Mesothelial cell of epicardium (in vitro differentiated cells): ENCODE measurements at regions not wholly inside any gene's neighbourhood (a gene's known extent, or its start where the extent isn't known, plus 50 kb on each side); places are given as distances from the start of the nearest gene placed in this dataset.
A peak's percentile ranks its signal among the peaks of the same experiment; 100 is the strongest.

Experiments
- DNase-seq, 2 experiments: peaks; one replicate each; pipeline ENCODE4 v3.0.0; 2021; ENCODE audit warnings: low spot score in 2 of 2; ENCODE audit not compliant: unreplicated experiment in 2 of 2
- H3K27ac Mint-ChIP-seq: 2 replicates; pipeline ENCODE4 v1.8.0; 2021; ENCODE audit warnings: mixed read lengths
- H3K27me3 Mint-ChIP-seq: 2 replicates; pipeline ENCODE4 v1.8.0; 2021; ENCODE audit warnings: low read depth, mixed read lengths
- H3K36me3 Mint-ChIP-seq: 2 replicates; pipeline ENCODE4 v1.8.0; 2021; ENCODE audit warnings: mixed read lengths
- H3K4me1 Mint-ChIP-seq: 2 replicates; pipeline ENCODE4 v1.8.0; 2021; ENCODE audit warnings: mixed read lengths
- H3K4me3 Mint-ChIP-seq: 2 replicates; pipeline ENCODE4 v1.8.0; 2021; ENCODE audit warnings: mild to moderate bottlenecking, moderate library complexity, mixed read lengths
- H3K9me3 Mint-ChIP-seq: 2 replicates; pipeline ENCODE4 v1.8.0; 2021; ENCODE audit warnings: mixed read lengths
- CTCF ChIP-seq: fragments of 200-600 bp; sonication (generic); IDR thresholded peaks from one replicate; pipeline ENCODE4 v1.5.0; 2021; ENCODE audit warnings: antibody characterized with exemption; ENCODE audit not compliant: unreplicated experiment

GRCh38 chr2:41867553-41867952, 180.3 kb upstream of the PKDCC start:
- H3K27me3 Mint-ChIP-seq, result no peaks in the 10 kb centered on the region
- H3K4me1 Mint-ChIP-seq, result peaks cover 30% of the 10 kb centered on the region
- H3K9me3 Mint-ChIP-seq, result no peaks in the 10 kb centered on the region
- TF ChIP-seq CTCF, result no peak
- H3K27ac Mint-ChIP-seq, result no peak overlapping the region
- no peak overlapping the region for H3K4me3 Mint-ChIP-seq
- no peak for DNase-seq
- H3K36me3 Mint-ChIP-seq, result no peaks in the 10 kb centered on the region

- no peak overlapping the region for H3K4me3 Mint-ChIP-seq
- peak; percentile 53 to 92 for DNase-seq
- H3K27me3 Mint-ChIP-seq, result no peaks in the 10 kb centered on the region
- no peak overlapping the region for H3K27ac Mint-ChIP-seq
- no peaks in the 10 kb centered on the region for H3K9me3 Mint-ChIP-seq
- no peaks in the 10 kb centered on the region for H3K36me3 Mint-ChIP-seq
- peaks cover 39% of the 10 kb centered on the region for H3K4me1 Mint-ChIP-seq
- peak; percentile 82 for TF ChIP-seq CTCF
These were observed 178.1 kb upstream of the PKDCC start for GRCh38 chr2:41869542-41870264.

GRCh38 chr2:41870265-41870585, 177.6 kb upstream of the PKDCC start:
- Mint-ChIP-seq H3K36me3 (no peaks in the 10 kb centered on the region), H3K9me3 (no peaks in the 10 kb centered on the region), H3K4me1 (peaks cover 39% of the 10 kb centered on the region), H3K27ac (no peak overlapping the region), H3K27me3 (no peaks in the 10 kb centered on the region), H3K4me3 (no peak overlapping the region)
- TF ChIP-seq CTCF, result no peak
- no peak for DNase-seq

GRCh38 chr2:41871080-41871479, 176.7 kb upstream of the PKDCC start:
- Mint-ChIP-seq H3K27ac (peak overlapping the region; percentile 40), H3K9me3 (no peaks in the 10 kb centered on the region), H3K4me1 (peaks cover 41% of the 10 kb centered on the region), H3K36me3 (no peaks in the 10 kb centered on the region), H3K27me3 (no peaks in the 10 kb centered on the region), H3K4me3 (no peak overlapping the region)
- no peak for TF ChIP-seq CTCF
- DNase-seq, result no peak

GRCh38 chr2:41872646-41873045, 175.2 kb upstream of the PKDCC start:
- no peak for DNase-seq
- TF ChIP-seq CTCF, result no peak
- Mint-ChIP-seq H3K27me3 (no peaks in the 10 kb centered on the region), H3K36me3 (no peaks in the 10 kb centered on the region), H3K4me1 (peaks cover 40% of the 10 kb centered on the region), H3K4me3 (no peak overlapping the region), H3K27ac (no peak overlapping the region), H3K9me3 (no peaks in the 10 kb centered on the region)
